ENCODE measurements at regions not wholly inside any gene's neighbourhood (a gene's known extent, or its start where the extent isn't known, plus 50 kb on each side); places are given as distances from the start of the nearest gene placed in this dataset.
A peak's percentile ranks its signal among the peaks of the same experiment; 100 is the strongest.

- no peak for DNase-seq (ENCODE audit: low spot score)
Observed at GRCh38 chr6:3999800-4000661, 78.9 kb downstream of the FAM217A start.

DNA sequence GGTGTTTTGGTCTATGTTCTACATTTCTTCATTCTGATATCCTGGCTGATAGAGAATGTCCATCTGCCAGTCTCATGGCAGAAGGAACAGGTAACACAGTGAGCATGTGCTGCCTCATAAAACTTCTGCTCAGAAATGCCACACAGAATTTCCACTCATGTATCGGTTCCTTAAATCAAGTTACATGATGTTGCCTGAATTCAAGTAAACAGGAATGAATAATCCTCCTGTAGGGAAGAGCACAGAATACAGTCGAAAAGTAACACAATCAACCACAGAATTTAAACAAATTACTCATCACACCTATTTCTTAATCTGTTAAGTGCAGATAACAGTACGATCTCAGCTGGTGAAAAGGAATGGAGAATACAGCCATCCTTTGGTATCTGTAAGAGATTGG lies 74.7 kb downstream of the FAM217A start:
- DNase-seq (ENCODE audit: low spot score): no peak

- peak; percentile 45 for DNase-seq (ENCODE audit: low spot score)
Observed at GRCh38 chr6:4008324-4009047, 70.5 kb downstream of the FAM217A start.

DNA sequence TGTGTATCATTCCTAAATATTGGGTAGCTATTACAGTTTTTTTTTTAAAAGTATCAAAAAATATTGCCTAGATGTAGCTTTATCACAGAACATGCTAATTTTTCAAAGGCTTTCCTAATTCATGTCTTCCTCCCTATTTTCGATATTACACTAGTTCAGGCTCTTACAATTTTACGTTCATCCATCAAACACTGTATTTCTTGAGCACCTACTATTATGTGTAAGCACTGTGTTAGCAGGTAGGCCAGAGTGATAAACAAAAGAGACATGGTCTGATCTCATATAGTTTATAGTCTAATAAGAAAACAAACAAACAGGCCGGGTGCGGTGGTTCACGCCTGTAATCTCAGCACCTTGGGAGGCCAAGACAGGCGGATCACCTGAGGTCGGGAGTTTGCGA lies 69.5 kb downstream of the FAM217A start:
- DNase-seq (ENCODE audit: low spot score): no peak

DNA sequence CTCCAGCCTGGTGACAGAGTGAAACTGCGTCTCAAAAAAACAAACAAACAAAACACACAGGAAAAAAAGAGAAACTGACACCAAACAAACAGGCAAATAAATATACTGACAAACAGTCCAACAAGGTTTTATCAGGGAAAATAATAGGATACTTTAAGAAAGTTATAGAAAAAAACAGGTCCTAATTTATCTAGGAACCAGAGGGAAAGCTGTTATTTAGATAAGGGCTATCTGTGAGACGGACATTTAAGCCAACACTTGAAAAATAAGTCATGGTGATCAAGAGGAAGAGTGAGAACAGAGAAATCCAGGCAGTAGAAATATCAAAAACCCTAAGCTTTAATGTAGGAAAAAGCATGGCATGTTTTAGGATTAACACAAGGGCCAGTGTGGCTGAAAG lies 68.9 kb downstream of the FAM217A start:
- DNase-seq (ENCODE audit: low spot score): no peak

DNA sequence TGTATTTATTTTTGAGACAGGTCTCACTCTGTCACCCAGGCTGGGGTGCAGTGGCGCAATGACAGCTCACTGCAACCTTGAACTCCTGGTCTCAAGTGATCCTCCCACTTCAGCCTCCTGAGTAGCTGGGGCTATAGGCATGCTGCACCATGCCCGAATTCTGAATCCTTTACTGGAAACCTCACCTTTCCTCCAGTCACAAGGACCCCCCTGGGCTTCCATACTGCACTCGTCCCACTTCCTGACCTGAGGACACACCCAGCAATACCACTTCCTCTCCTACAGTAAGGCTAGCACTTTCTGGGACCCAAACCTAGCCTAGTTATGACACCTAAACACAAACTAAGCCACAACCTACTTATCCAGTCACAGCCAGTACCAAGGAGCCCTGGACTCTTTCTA lies 68.2 kb downstream of the FAM217A start:
- DNase-seq (ENCODE audit: low spot score): peak; percentile 40

- no peak for DNase-seq (ENCODE audit: low spot score)
Observed at GRCh38 chr6:4012826-4013225, 66.1 kb downstream of the FAM217A start.

DNA sequence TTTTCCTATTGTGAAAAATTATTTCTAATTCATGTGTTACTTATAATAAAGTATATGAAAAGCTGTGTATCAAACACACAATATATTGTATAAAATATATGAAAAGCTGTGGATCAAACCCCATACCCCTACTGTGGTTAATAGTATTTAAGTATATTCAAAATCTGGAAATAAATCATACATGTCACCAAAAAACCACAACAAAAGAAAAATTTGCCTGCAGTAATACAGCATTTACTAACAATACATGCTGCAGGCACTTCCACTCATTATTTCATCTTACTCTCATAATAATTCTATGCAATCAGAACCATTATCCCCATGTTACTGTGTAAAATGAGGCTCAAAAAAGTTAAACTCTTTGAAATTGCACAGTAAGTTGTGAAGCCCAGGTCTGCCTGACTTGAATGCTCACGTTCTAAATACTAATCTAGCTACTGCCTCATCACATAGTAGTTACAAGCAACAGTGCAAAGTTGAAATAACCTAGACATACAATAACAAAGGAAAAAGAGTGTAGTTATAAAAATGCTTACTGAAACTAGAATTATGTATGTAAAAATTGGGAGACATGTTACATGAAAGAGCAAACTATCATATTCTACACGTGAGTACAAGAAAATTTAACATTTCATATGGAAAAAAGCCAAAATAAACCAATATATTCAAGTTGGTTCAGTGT lies 61.7 kb downstream of the FAM217A start:
- DNase-seq (ENCODE audit: low spot score): no peak

DNA sequence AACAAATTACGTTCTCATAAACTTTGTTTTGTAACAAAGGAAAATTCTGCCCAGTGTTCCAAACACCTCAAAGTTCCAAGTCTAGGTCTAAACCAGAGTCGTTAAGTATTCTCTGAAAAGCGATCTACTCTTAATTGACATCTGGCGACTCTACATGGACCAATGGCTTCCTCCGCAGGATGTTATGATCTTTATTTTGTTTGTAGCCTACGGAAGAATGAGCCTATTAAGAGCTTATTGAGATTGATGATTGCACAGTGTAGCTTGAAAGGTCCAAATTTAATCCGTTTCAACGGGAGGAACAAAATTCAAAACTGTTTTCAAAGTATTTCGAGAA lies 61.1 kb downstream of the FAM217A start:
- DNase-seq (ENCODE audit: low spot score): peak; percentile 33

DNA sequence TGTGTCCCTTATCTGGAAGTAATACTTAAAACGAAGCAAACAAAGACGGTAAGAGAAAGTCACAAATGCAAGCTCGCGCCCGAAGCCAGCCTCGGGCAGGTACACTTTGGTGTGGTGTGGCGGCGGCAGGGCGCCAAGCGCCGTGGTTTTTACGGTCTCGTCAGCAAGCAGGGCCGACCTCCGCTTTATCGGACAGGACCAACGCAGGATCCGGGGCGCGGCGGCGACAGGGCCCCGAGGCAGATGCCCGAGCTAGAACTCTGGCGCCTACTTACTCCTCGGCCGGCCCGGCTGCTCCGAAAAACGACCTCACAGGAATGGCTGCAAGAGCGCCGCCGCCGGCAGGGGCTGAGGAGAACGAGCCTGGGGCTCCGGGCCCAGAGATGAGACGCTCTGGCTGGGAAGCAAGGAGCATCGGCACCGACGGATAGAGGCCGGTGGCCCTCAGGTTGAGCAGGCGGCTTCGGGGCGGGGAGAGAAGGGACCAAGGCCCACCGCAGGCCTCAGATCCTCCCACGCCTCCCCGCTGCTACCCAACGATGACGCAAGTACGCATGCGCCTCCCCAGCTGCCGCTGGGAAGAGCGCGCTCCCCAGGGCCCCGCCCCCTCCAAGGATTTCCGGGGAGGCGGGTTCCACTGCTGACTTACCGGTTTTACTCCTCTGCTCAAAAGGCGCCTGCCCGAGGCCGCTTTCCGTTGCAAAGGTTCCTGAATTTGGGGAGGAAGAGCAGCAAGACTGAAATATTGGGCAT lies 60.6 kb downstream of the FAM217A start:
- peak; percentile 96 for DNase-seq (ENCODE audit: low spot score)
